Parathyroid adenoma (tissue), 2 donors: ENCODE measurements at regions not wholly inside any gene's neighbourhood (a gene's known extent, or its start where the extent isn't known, plus 50 kb on each side); places are given as distances from the start of the nearest gene placed in this dataset.
"Not testable (repeated sequence)": the region's sequence is repeated elsewhere in the genome, so short reads cannot be mapped to it uniquely, and the experiment has no call there.

ENCODE experiments used
- H2AFZ ChIP-seq: fragments of 300-600 bp; sonication (generic); one replicate; pipeline ENCODE4 v1.7.0; 2017; ENCODE audit warnings: antibody characterized with exemption, mild to moderate bottlenecking
- H3K27ac ChIP-seq: fragments of 300-600 bp; sonication (generic); one replicate; pipeline ENCODE4 v1.7.0; 2017
- H3K27me3 ChIP-seq: fragments of 300-600 bp; sonication (generic); one replicate; pipeline ENCODE4 v1.7.0; 2017; ENCODE audit warnings: low read length; ENCODE audit not compliant: control insufficient read depth, insufficient read depth
- H3K36me3 ChIP-seq: fragments of 300-600 bp; sonication (generic); one replicate; pipeline ENCODE4 v1.7.0; 2017; ENCODE audit warnings: low read length; ENCODE audit not compliant: control insufficient read depth, insufficient read depth
- H3K4me1 ChIP-seq: fragments of 300-600 bp; sonication (generic); one replicate; pipeline ENCODE4 v1.7.0; 2017; ENCODE audit warnings: control low read depth
- H3K4me2 ChIP-seq: fragments of 300-600 bp; sonication (generic); one replicate; pipeline ENCODE4 v1.7.0; 2017; ENCODE audit warnings: low read length
- H3K4me3 ChIP-seq: fragments of 300-600 bp; sonication (generic); one replicate; pipeline ENCODE4 v1.7.0; 2017; ENCODE audit warnings: low read depth, low read length
- H3K79me2 ChIP-seq: fragments of 300-600 bp; sonication (generic); one replicate; pipeline ENCODE4 v1.7.0; 2017; ENCODE audit warnings: control low read depth
- H3K9ac ChIP-seq: fragments of 300-600 bp; sonication (generic); one replicate; pipeline ENCODE4 v1.7.0; 2017; ENCODE audit warnings: mild to moderate bottlenecking
- H3K9me3 ChIP-seq: fragments of 300-600 bp; sonication (generic); one replicate; pipeline ENCODE4 v1.7.0; 2017; ENCODE audit warnings: low read length; ENCODE audit not compliant: control insufficient read depth
- CTCF ChIP-seq: fragments of 300-600 bp; sonication (generic); IDR thresholded peaks from one replicate; pipeline ENCODE4 v1.7.0; 2017; ENCODE audit warnings: antibody characterized with exemption, mild to moderate bottlenecking
- donor health status: primary hyperparathyroidism.

- Histone ChIP-seq H3K36me3 (no peaks in the 10 kb centered on the region), H3K9ac (no peak overlapping the region), H3K27ac (no peak overlapping the region), H3K4me1 (no peaks in the 10 kb centered on the region), H3K79me2 (no peaks in the 10 kb centered on the region), H3K27me3 (no peaks in the 10 kb centered on the region), H3K9me3 (no peaks in the 10 kb centered on the region), H3K4me2 (no peak overlapping the region), H2AFZ (no peak overlapping the region), H3K4me3 (no peak overlapping the region)
- TF ChIP-seq CTCF: no peak
These were observed 144.9 kb upstream of the MAD2L1 start for GRCh38 chr4:120211408-120212015.

- Histone ChIP-seq H3K27ac (no peak overlapping the region), H3K4me1 (no peaks in the 10 kb centered on the region), H3K4me3 (no peak overlapping the region), H3K4me2 (no peak overlapping the region), H2AFZ (no peak overlapping the region), H3K79me2 (no peaks in the 10 kb centered on the region), H3K9ac (no peak overlapping the region), H3K9me3 (no peaks in the 10 kb centered on the region), H3K36me3 (no peaks in the 10 kb centered on the region), H3K27me3 (no peaks in the 10 kb centered on the region)
- TF ChIP-seq CTCF: no peak
These were observed 143.1 kb upstream of the MAD2L1 start for GRCh38 chr4:120209706-120210105.

GRCh38 chr4:120207021-120207420, 140.4 kb upstream of the MAD2L1 start:
- H3K4me1 ChIP-seq: no peaks in the 10 kb centered on the region
- H3K4me3 ChIP-seq: no peak overlapping the region
- no peaks in the 10 kb centered on the region for H3K27me3 ChIP-seq
- no peak overlapping the region for H3K27ac ChIP-seq
- no peaks in the 10 kb centered on the region for H3K9me3 ChIP-seq
- no peak for TF ChIP-seq CTCF
- H2AFZ ChIP-seq: no peak overlapping the region
- H3K9ac ChIP-seq: no peak overlapping the region
- no peaks in the 10 kb centered on the region for H3K79me2 ChIP-seq
- H3K4me2 ChIP-seq: no peak overlapping the region
- H3K36me3 ChIP-seq: no peaks in the 10 kb centered on the region

GRCh38 chr4:120202222-120202621, 135.6 kb upstream of the MAD2L1 start:
- TF ChIP-seq CTCF: no peak
- Histone ChIP-seq H3K36me3 (no peaks in the 10 kb centered on the region), H3K9me3 (no peaks in the 10 kb centered on the region), H3K27ac (no peak overlapping the region), H3K27me3 (no peaks in the 10 kb centered on the region), H3K79me2 (no peaks in the 10 kb centered on the region), H2AFZ (no peak overlapping the region), H3K9ac (no peak overlapping the region), H3K4me3 (no peak overlapping the region), H3K4me2 (no peak overlapping the region), H3K4me1 (no peaks in the 10 kb centered on the region)

DNA sequence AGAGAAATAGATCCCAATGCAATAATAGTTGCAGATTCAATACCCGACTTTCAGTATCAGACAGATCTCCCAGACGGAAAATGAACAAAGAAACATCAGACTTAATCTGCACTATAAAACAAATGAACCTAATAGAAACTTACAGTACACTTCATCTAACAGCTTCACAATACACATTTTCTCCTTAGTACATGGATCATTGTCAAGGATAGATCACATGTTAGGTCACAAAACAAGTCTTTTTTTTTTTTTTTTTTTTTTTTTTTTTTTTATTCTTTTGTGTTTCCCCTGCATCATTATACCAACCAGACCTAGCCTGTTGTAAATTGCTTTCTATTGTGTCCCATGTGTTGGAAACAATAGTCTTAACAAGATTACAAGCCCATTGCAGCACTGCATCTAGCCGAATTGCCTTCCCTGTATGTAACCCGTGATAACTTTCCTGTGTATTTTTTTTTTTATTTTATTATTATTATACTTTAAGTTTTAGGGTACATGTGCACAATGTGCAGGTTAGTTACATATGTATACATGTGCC, 134.0 kb upstream of the MAD2L1 start:
- not testable (repeated sequence) for H3K36me3 ChIP-seq, H3K4me1 ChIP-seq, H3K4me2 ChIP-seq, H3K27me3 ChIP-seq, H3K9ac ChIP-seq, H3K9me3 ChIP-seq, H3K4me3 ChIP-seq, H3K79me2 ChIP-seq, H2AFZ ChIP-seq, H3K27ac ChIP-seq
